ENCODE measurements at regions not wholly inside any gene's neighbourhood (a gene's known extent, or its start where the extent isn't known, plus 50 kb on each side); places are given as distances from the start of the nearest gene placed in this dataset.
"Not testable (repeated sequence)": the region's sequence is repeated elsewhere in the genome, so short reads cannot be mapped to it uniquely, and the experiment has no call there.

DNA sequence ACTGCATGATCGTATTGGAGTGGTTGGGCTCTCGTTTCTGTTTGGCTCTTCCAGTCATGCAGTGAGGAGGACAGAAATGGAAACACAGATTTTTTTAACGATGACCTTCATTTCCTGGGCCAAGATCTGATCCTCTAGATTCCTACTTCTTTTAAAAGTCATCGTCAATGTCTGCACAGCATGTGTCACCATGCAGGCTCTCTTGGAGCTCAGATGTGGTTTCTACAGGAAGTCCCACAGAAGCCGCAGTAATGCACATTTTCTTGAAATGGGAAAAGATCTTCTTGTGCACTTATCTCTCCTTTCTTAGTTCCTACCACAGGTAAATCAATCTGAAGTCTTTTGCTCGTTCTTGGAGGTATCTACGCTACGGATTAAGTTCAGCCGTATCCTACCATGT is 626.9 kb downstream of the EFNB2 start:
- DNase-seq: peak in 1 of 2 donors; percentile 1

DNA sequence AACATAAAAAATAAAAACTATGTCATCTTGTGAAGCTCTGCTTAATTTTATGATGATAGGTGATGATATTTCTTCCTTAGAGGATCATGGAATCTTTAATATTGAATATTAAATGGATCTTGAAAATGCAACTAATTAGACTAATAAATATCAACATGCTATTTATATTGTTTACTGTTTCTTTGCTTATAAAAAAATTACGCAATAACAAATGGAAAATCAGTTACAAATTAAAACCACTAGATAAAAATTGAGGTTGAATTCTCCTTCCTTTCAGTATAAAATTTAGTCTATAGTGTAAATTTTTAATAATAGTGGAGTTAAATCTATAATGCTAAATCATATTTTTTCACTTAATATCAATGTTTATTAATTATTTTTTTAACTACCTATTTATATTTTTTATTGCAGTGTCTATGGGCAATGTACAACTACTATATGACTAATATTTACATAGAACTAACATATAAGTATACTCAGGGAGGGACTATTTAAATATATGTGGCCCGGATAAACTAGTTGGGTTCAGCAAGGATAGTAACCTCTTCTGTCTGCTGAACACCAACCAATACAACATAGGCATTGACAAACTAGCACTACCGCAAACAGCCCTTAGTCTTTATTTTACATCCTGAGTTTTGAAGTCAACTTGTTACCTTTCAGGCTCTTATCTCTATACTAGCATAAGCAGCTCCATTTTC is 628.0 kb downstream of the EFNB2 start:
- DNase-seq: no peak

DNA sequence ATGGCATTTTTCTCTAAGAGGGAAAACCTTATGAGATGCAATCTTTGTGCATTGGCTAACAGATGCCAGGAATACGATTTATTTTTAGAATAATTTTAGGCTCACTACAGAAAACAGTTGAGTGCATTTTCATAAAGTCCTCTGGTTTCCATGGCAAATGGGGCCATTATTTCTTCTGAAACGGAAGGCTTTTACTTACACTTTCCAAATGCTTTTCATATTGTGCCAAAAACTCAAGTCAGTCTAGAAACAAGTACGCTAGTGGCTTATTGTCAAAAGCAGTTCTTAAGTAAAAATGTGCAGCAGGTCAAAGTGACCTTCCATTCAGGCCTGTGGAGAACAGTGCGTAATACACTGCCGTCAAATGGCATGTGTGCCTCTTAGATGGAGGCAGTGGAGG is 628.7 kb downstream of the EFNB2 start:
- no peak for DNase-seq

DNA sequence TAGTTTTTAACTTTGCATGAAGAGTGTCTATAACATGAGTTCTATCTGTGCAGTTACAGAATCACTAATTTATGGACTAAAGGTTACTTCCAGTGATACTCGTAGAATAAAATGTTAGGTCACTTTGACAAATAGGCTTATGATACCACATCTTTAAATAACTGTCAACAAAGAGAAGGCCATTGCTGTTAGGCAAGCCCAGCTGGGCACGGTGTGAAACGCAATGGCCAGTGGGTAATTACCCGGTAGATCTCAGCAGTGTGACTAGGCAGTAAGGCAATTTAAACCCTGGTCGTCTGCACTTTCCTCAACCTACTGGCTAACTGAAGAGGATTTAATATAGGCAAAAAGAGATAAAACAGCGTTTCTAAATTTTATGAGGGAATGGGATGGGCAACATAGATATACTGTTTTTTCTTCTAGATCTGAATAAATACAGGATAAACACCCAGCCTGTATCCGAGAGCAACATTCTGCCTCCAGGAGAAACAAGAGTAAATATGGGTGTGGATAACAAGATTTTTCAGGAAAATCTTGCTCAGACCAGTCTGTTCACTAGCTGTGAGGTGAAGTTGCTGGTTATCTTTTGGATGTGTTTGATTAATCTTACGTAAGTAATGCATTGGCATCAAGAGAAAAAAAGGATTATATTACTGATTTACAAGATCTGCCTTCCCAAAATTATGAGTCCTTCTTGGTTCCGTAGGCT is 631.3 kb downstream of the EFNB2 start:
- DNase-seq: no peak

DNA sequence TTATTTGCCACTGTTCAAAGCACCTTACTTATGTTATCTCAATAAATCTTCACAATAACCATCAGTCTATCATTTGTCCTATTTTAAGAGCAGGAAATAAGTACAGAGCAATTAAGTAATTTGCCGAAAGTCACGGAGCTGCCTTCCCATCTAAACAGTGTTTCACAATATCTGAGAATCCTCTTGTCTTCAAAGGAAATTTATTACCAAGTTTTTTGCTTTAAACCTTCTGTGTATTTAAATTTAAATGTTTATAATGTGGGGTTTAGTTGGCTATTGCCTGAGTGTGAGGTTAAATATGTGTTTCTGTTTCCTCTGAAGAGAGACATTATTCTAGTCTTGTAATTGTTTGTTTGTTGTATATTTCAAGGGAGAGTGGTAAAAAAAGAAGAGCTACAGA is 633.1 kb downstream of the EFNB2 start:
- DNase-seq: no peak

DNA sequence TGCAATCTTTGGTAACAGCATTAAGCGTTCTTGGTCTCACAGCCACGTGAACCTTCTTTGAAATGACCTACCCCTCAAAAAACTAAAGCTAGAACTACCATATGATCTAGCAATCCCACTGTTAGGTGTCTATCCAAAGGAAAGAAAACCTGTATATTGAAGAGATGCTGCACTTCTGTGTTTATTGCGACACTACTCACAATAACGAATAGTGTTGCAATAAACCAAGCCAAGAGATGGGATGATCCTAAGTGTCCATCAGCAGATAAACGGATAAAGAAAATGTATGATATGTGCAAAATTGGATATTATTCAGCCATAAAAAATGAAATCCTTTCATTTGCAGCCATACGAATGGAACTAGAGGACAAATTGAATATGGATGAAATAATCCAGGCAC is 637.9 kb downstream of the EFNB2 start:
- no peak for DNase-seq

DNA sequence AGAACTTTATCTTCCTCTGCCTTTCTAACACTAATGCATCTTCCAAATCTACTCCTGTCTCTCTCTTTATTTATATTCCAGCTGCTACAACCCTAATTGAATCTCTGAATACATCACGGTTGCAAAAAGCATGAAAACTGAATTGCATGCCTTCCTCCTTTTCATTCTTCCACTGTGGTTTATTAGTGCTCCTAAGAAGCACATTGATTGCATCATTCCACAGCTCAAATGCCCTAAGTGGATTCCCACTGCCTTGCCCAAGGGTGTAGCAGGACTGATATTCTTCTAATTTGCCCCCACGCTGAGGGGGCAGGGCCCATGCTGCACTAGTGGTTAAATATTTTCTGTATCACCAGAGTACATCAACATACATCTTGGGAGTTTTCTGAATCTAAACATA is 640.8 kb downstream of the EFNB2 start:
- DNase-seq: no peak

DNA sequence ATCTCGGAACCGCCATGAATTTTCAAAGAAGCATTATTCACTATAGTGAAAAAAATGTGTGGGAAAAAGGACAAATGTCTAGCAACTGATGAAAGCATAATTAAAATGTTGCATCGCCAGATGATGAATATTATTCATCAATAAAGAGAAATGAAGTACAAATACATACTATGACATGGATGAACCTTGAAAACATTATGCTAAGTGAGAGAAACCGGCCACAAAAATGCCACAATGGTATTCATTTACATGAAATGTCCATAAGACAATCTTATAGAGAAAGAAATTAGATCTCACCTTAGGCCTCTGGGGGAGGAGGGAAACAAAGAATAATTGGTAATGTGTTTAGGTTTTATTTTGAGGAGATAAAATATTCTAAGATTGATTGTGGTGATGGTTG is 645.0 kb downstream of the EFNB2 start:
- DNase-seq: no peak

DNA sequence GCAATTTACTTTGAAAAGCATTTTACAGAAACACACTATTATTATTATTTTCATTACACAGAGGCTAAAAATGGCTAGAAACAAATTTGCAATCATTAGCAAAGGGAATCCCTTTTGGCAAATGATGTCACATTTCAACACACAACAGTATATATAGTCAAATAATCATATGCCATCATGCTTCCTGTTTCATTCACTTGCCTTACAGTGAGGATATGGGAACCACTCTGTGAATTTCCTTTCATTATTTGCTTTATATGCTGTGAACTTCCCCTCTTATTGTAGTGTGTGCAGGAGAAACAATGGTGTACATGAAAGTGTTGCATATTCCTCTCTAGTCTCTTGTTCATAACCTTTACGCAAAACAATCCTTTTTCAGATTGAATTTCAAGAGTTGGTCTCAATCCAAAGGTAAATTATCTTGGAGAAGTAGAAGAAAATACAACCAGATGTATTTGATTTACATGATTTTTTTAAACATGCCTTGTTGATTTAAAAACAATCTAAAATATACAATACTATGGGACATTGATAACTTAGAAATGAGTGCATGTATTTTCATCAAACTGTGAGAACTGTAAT is 657.3 kb downstream of the EFNB2 start:
- DNase-seq: no peak

DNA sequence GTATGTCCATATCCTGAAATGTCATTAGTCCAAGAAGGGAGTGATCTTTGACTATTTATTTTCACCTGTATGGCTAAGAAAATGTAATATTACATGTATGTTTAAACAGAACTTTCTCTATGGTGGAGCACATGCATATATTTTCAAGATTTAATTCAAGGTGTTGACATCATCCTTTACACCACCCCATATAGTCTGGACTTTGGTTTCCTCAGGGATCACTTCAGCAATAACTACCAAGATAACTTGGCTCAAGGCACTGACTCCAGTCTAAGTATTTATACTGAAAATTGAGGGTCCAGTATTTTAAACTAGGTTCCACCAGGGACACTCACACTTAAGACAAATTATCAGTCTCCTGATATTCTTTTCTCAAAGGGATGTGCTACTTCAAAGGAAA is 660.6 kb downstream of the EFNB2 start:
- no peak for DNase-seq

DNA sequence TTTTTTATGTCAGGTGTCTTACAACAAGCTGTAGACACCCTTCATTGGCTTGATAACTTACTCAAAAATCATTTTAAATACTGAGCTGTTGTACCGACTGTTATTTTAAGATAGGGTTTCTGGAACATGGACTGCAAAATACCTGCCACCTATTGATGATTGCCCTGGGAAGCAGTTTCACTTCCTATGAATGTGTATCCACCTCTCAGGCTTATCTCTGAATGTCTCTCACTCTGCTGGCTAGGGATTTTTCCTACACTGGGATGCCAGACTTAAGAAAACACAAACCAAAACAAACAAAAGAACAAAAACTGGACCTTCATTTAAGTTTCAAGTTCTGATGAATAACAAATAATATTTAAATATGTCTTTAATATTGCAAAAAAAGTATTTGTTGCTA is 663.7 kb downstream of the EFNB2 start:
- no peak for DNase-seq

DNA sequence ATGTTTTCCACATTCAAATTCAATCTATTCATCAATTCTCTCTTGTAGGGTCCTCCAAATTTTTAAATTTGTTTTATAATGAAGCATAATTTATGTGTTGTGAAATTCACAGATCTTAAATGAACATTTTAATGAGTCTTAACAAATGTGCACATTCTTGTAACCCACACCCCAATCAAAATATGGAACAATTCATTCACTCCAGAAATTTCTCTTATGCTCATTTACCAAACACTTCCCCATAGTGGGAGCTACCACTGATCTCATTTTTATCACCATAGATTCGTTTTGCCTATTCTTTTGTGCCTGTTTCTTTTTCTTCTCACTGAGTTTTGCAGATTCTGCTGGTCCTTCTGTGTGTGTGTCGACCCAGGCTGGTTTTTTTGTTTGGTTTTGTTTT is 664.1 kb downstream of the EFNB2 start:
- no peak for DNase-seq

DNA sequence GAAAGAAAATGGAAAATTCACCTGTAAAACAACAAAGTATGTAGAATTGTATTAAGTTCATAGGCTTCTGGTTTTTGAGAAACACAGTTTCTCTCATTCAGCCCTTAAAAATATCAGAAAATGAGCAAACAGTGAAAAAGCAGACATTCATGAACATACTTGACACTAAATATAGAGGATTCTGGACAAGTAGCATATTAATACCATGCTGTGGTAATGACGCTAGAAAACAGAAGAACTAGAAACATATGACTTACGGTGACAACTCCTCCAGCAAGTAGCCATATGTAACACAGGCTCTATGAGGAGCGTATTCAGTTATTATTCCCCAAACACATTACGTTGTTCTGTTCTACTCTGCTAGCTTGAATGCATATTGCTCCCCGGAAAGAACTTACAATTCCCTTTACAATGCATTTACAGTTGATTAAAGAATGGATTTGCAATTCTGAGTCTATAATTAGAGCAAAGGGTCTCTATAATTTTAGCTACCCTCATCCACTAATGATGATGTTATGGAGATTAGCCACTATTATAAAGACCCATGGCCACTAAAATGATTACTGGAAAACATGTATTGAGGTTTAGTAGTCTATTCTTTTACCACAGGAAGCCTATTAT is 672.1 kb downstream of the EFNB2 start:
- DNase-seq: no peak

DNA sequence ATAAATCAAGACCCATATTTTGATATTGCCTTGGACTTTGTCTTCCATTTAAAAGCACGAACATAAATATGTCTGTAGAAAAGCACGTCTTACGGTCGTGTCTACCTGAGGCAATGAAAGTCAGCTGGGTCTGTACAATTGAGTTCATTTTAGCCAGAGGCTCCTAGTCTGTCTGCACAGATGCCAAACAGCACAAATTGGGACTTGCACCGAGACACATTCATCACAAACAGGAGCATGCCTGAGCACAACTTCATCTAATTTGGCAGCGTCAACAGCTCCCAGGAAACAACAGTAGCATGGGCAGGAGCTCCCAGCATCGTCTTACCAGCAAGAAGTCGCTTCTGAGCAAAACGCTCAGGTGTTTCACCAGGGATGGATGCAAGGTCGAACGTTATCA is 687.0 kb downstream of the EFNB2 start:
- DNase-seq: no peak

DNA sequence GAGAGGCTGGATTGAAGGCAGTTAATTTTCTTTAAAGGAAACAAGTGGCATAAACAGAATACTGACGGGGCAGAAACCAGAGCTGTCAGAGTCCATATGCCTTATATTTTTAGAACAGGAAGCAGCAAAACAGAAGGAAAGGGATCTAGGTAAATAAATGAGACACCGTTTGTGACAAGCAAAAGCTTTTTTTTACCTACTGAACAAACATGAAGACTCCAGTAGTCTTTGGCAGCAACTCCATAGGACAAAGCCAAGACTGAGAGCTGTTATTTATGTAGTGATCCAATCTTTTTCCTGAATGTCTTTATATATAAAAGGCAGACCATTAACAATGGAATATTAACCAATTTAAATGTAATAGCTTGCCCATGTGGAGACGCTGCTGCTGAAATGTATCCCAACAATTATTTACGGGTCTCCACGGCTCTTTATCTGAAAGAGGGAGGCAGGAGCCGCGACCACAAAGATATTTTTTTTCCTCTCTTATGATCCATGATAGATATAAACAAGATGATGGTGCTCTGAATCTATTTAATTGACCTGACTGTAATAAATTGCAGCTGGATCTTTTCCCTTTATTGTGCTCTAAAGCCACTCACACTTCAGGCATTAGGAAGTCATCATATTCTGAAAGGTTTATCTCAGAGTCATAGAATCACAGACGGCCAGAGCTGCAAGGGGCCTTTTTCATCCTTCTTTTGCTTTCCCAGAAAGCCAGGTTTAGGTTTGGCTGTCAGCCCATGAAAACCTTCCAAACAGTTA is 687.8 kb downstream of the EFNB2 start:
- DNase-seq: no peak

DNA sequence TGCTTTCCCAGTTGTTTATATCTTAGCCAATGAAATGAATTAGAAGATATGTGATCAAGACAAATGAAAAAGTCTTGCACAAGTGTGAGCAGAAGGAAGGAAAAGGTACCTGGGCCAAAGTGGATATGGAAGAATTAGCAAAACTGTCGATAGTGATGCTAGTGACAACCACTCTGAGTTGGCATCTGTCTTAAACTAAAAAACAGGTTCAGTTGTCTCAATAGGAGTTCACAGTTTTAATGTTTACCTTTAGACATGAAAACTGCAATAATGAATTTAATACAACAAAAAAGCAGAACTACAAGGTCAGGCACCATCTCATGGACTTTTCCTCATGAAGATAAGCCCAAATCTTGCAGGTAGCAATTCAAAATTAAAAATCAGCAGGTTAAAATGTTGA is 688.5 kb downstream of the EFNB2 start:
- no peak for DNase-seq

DNA sequence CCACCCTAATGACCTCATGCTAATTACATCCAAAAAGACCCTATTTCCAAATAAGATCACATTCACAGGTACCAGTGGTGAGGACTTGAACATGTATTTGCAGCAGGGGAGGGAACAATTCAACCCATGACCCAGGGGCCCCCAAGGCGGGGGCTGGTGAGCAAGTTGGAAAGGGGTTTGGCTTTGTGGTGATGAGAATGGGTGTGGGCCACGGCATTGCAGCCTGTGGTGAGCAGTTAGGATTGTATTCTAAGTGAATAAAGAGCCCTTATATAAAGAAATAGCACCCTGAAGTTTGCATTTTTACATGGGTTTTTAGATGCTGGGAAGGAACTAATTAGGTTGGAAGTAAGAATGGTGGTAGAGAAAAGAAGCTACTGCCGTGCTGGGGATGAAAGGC is 694.2 kb downstream of the EFNB2 start:
- no peak for DNase-seq

DNA sequence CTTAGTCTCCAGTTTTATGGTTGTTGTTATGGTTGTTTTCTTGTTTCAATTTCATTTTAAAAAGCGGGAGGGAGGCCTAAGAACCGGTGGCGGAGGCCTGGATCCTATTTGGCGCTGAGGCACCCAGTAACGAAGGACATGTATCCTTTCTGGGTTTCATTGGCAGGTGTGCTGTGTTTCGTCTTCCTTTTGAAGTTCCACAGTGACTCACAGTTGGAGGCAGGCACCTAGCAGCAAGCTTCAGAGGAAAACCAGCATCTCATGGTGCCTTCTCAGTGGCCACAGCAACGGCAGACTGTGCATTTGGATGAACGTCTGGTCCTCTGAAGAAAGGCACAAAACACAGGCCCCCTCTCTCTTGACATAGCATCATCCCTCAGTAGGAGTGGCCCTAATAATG is 697.2 kb downstream of the EFNB2 start:
- no peak for DNase-seq

DNA sequence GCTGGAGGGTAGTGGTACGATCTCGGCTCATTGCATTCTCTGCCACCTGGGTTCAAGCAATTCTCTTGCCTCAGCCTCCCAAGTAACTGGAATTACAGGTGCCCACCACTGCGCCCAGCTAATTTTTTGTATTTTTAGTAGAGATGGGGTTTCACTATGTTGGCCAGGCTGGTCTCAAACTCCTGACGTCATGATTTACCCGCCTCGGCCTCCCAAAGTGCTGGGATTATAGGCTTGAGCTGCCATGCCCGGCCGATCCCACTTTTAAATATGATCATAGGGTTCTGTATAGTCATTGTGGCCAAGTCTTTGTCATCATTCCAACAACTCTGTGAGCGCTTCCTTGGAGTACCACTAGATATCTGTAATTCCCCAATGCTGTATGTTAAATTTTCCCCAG is 698.2 kb downstream of the EFNB2 start:
- not testable (repeated sequence) for DNase-seq

DNA sequence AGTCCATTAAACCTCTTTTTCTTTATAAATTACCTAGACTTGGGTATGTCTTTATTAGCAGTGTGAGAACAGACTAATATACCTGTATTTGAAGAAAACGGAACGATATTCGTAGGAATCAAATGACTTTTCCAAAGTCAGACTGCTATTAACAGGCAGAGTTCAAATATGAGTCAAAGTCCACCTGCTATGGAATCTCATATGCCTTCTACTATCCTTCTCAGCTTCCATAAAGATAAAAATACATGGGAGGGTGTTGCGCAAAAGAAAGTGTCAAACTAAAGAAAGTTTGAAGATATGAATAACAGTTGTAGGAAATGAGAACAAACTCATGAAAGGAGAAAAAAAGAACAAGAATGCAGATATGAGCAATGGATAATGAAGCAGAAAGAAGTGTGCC is 704.6 kb downstream of the EFNB2 start:
- DNase-seq: no peak

DNA sequence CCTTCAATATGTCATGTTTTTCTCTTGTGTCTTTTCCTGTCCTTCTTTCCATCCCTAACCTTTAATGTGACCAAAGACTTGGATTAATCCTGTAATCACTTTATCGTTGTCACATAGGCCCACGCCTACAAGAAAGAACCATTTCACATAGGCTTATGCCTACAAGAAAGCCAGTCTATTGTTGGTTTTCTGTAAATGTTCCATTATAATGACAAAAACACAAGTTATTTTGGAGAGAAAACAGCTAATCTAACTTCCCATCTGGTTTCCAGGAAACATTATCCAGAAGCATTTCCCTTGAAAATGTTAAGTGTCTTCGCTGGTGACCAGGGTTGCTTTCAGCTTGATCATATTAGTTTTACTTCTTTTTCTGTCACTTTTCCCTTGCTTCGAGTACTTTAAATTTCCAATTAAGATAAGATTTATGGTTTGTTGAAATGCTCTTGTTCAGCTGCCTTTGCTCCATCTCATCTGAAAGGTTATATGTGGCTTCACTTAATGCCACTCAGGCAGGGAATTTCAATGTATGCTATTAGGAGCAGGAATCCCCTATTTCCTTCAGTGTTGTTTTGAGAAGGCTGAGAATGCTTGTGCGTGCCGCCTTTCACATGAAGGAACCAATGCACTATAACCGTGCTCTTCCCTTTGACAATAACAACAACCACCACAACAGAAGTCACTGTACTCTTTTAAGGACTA is 708.2 kb downstream of the EFNB2 start:
- DNase-seq: no peak

DNA sequence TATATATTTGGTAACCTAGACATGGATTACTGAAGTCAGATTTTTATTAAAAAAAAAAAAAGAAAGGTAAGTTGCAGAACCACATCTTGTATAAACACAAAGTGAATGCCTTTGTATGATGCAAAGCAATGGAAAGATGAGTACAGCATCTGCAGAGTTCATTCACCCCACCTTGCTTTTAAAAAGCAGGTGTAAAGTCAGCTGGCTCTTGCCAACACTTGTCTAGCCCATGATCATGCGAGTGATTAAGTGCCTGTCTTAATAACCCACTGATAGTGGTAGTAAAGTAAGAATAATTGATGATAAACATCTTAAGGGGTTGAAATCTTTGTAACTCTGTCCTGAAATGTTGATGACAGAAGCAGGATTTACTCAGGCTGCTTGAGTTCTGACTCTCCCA is 710.4 kb downstream of the EFNB2 start:
- no peak for DNase-seq

DNA sequence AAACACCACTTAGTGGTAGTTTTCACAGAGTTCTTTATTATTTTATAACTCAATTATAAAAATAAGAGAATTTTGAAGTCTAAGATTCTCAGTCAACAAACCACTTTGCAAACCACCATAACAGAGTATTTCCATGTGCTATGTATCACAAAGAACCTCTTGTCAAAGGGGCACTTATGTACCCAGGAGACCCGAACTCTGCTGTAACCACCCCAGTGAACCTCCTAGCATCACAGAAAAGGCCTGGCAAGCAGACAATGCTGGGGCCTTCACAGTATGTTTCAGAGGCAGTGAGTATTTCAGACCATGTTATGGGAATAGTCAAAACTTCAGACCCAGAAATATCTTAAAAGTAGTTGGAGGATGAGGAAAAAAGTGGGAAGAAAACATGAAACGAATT is 714.1 kb downstream of the EFNB2 start:
- no peak for DNase-seq

Measured in CD4-positive, alpha-beta T cell treated with Interleukin-1 beta for 1 hour (primary cell).